RWPE1 (cell line): ENCODE measurements at regions not wholly inside any gene's neighbourhood (a gene's known extent, or its start where the extent isn't known, plus 50 kb on each side); places are given as distances from the start of the nearest gene placed in this dataset.

Experiments used
- CTCF ChIA-PET: fragments of 350-600 bp; sonication (Branson Sonifier 250); formaldehyde crosslinking; extraction: SDS; loops from one replicate; lab custom pipeline; 2021; lab: Yijun Ruan, JAX
- POLR2A ChIA-PET: fragments of 400-600 bp; formaldehyde crosslinking; extraction: SDS; loops from one replicate; lab custom pipeline; 2020; ENCODE audit warnings: antibody characterized with exemption; ENCODE audit not compliant: low non-redundant PET; lab: Yijun Ruan, JAX
- DNase-seq: peaks from one replicate; pipeline ENCODE4 v3.0.0; 2012; ENCODE audit warnings: low spot score
- H3K27ac ChIP-seq: fragments of 450-650 bp; 2 replicates; pipeline ENCODE4 v1.5.1; 2017
- TF ChIP-seq, protein P1 (sequence below): fragments of 450-650 bp; conservative IDR thresholded peaks from 2 replicates; pipeline ENCODE4 v1.5.1; 2017; ENCODE audit warnings: low read depth, mild to moderate bottlenecking

DNA sequence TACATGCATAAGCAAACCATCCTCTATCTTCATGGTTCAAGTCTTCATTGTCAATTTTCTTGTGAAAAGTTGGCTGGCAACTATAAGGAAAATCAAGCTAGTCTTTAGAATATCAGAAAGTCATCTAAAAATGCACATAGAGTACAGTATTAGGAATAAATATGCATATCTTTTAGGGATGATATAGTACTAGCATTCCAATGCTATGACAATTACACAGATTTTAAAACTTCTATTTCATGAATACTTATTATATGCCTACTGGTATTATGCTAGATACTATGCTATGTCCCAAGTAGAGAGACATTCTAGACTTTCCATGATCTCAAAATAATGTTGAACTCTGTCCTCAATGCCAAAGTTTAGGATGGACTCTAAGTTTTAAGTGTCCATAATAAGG lies 81.3 kb upstream of the NAALADL2 start:
- DNase-seq = no peak
- H3K27ac ChIP-seq = no peak overlapping the region
- ChIA-PET CTCF (no interaction called here), POLR2A (no interaction called here)
- TF ChIP-seq, protein P1, sequence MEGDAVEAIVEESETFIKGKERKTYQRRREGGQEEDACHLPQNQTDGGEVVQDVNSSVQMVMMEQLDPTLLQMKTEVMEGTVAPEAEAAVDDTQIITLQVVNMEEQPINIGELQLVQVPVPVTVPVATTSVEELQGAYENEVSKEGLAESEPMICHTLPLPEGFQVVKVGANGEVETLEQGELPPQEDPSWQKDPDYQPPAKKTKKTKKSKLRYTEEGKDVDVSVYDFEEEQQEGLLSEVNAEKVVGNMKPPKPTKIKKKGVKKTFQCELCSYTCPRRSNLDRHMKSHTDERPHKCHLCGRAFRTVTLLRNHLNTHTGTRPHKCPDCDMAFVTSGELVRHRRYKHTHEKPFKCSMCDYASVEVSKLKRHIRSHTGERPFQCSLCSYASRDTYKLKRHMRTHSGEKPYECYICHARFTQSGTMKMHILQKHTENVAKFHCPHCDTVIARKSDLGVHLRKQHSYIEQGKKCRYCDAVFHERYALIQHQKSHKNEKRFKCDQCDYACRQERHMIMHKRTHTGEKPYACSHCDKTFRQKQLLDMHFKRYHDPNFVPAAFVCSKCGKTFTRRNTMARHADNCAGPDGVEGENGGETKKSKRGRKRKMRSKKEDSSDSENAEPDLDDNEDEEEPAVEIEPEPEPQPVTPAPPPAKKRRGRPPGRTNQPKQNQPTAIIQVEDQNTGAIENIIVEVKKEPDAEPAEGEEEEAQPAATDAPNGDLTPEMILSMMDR = no peak

DNA sequence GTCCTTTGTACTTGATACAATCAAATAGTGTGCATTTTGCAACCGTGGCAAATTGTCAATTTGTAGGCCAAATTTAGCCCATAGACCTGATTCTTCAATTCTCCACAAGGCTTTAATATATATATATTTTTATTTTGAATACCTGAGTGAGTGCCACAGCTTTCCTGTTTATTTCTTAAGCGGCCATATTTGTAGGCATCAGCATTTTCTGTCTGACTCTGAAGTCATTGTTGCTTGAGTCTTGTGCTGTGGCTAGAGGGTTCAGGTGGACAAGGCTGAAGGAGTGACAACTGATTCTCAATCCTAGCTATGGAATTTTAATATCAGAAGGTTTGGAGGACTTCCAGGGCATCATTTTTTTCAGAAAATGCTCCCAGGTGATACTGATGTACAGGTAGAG lies 75.6 kb upstream of the NAALADL2 start:
- ChIA-PET CTCF (interaction anchor here (0.6 kb wide), 1 partner anchor 398 kb away, joined by 3 read pairs; no protein-coding TSS in a partner anchor), POLR2A (no interaction called here)
- no peak for DNase-seq
- TF ChIP-seq, protein P1 = no peak
- no peak overlapping the region for H3K27ac ChIP-seq

DNA sequence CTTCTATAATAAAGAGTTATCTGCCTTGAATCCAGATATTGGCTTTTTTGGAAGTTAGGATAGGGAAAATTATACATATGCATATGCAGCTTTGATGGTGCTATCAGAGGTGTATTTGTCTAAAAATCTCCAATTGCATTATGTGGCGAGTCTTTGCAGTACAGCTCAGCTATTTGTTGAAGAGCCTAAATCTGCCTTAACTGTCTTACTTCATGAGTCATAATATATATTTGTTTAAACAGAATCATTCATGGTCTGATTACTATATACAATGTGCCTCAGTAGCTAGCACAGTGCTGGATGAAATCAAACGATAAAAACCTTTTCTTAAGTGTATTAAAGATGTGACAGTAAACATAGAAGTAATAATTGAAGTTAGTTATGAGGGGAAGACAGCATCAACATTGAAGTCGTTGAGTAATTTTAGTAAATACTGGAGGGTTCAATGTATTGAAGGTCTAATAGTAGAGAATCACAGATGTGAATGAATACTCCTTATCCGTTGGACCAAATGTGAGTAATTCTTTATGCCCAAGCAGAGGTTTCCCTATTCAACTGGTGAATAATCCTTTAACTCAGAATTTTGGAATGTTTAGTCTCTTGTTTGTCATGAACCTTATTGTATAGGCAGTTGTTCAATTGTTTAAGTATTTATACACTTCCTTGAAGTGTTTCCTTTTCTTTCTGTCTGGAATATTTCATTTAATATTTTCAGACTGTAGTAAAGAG lies 74.8 kb upstream of the NAALADL2 start:
- TF ChIP-seq, protein P1 = no peak
- CTCF ChIA-PET = interaction anchor here (0.6 kb wide), 1 partner anchor 399 kb away, joined by 3 read pairs; no protein-coding TSS in a partner anchor
- no peak for DNase-seq
- H3K27ac ChIP-seq = no peak overlapping the region
- POLR2A ChIA-PET = no interaction called here

DNA sequence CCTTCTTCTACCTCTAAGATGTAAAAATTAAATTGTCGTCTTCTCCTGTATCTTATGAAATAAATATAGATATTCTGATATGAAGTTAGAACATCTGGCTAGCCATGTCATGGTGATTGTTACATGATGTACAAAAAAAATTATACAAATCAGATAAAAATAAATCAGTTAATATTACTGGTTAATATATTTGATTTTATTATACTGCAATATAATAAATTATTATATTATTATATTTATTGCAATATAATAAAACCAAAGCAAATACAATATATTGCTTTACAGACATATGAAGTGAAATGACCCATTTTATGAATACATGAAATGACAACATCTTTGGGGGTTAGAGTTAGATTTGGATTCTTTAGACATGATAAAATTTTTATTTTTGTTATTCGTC lies 72.3 kb upstream of the NAALADL2 start:
- no peak for DNase-seq
- no peak overlapping the region for H3K27ac ChIP-seq
- CTCF ChIA-PET = no interaction called here
- POLR2A ChIA-PET = no interaction called here
- TF ChIP-seq, protein P1 = no peak

DNA sequence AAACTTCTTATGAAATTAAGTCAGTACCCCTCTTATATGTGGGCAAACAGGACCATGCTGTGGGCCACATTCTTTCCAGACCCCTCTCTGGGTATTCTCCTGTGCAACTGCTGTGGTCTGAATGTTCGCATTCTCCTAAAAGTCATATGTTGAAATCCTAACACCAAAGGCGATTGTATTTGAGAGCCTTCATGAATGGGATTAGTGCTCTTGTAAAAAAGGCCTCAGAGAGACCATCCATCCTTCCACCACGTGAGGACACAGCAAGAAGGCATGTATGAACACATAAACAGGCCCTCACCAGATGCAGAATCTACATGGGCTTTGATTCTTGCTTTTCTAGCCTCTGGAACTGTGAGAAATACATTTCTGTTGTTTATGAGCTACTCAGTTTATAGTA lies 68.0 kb upstream of the NAALADL2 start:
- ChIA-PET POLR2A (no interaction called here), CTCF (no interaction called here)
- TF ChIP-seq, protein P1 = no peak
- no peak overlapping the region for H3K27ac ChIP-seq
- no peak for DNase-seq

DNA sequence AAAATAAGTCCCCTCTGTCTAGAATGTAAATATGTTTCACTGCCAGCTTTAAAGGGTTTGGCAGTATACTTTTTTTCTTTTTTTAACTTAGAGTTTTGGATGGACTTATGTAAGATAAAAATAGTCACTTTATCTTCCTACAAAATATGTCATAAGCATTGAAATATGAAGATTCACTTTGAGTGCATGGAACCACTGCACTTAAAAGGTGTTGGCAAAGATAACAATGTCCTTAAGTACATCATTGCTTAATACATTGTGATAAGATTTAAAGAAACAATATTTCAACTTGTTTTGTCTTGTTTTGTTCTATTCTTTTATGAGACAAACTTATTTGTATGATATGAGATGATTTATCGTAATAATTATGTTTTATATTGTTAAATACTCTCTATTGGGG lies 66.3 kb upstream of the NAALADL2 start:
- no peak for DNase-seq
- H3K27ac ChIP-seq = no peak overlapping the region
- ChIA-PET POLR2A (no interaction called here), CTCF (no interaction called here)
- TF ChIP-seq, protein P1 = no peak
